OCI-LY1 (cell line): ENCODE measurements at regions not wholly inside any gene's neighbourhood (a gene's known extent, or its start where the extent isn't known, plus 50 kb on each side); places are given as distances from the start of the nearest gene placed in this dataset.

ENCODE experiments used
- H2AFZ ChIP-seq: fragments of 200-600 bp; sonication (generic), shearing (Covaris generic); 2 replicates; pipeline ENCODE4 v1.6.0; 2014; ENCODE audit warnings: antibody characterized with exemption, mild to moderate bottlenecking, low read length
- H3F3A ChIP-seq: fragments of 200-600 bp; sonication (generic), shearing (Covaris generic); 2 replicates; pipeline ENCODE4 v1.6.0; 2014; ENCODE audit warnings: mild to moderate bottlenecking, antibody characterized with exemption, low read length, moderate library complexity; ENCODE audit not compliant: insufficient read depth
- H3K27ac ChIP-seq: fragments of 200-600 bp; sonication (generic); 2 replicates; pipeline ENCODE4 v1.5.1; 2014; ENCODE audit warnings: low read length, mixed run types, mild to moderate bottlenecking, low read depth; ENCODE audit not compliant: poor library complexity, severe bottlenecking
- H3K27me3 ChIP-seq: fragments of 200-600 bp; sonication (generic); 2 replicates; pipeline ENCODE4 v1.6.0; 2014; ENCODE audit warnings: antibody characterized with exemption, mild to moderate bottlenecking, low read length, moderate library complexity; ENCODE audit not compliant: insufficient read depth
- H3K36me3 ChIP-seq: fragments of 200-600 bp; sonication (generic); 2 replicates; pipeline ENCODE4 v1.6.1; 2014; ENCODE audit warnings: mild to moderate bottlenecking, antibody characterized with exemption, low read length, moderate library complexity, mixed read lengths; ENCODE audit not compliant: insufficient read depth
- H3K4me1 ChIP-seq: fragments of 200-600 bp; sonication (generic); 2 replicates; pipeline ENCODE4 v1.5.1; 2014; ENCODE audit warnings: mild to moderate bottlenecking, low read length, moderate library complexity; ENCODE audit not compliant: insufficient read depth, severe bottlenecking
- H3K4me2 ChIP-seq: fragments of 200-600 bp; sonication (generic), shearing (Covaris generic); 2 replicates; pipeline ENCODE4 v1.6.1; 2014; ENCODE audit warnings: low read length
- H3K4me3 ChIP-seq: fragments of 200-600 bp; sonication (generic); 2 replicates; pipeline ENCODE4 v1.5.1; 2014; ENCODE audit warnings: low read length, low read depth, mild to moderate bottlenecking, mixed read lengths; ENCODE audit not compliant: poor library complexity, severe bottlenecking
- H3K79me2 ChIP-seq: fragments of 200-600 bp; shearing (Covaris generic); 2 replicates; pipeline ENCODE4 v1.6.1; 2016; ENCODE audit warnings: mixed run types, low read length, mixed read lengths; ENCODE audit not compliant: insufficient read depth
- H3K9ac ChIP-seq: fragments of 200-600 bp; sonication (generic), shearing (Covaris generic); 2 replicates; pipeline ENCODE4 v1.6.1; 2014; ENCODE audit warnings: mild to moderate bottlenecking, low read length, mixed read lengths
- H3K9me2 ChIP-seq: fragments of 200-600 bp; sonication (generic), shearing (Covaris generic); 2 replicates; pipeline ENCODE4 v1.6.1; 2014; ENCODE audit warnings: low read depth, mild to moderate bottlenecking, low read length, mixed read lengths
- H3K9me3 ChIP-seq: fragments of 200-600 bp; shearing (Covaris generic); 2 replicates; pipeline ENCODE4 v1.6.1; 2014; ENCODE audit warnings: low read length, mixed read lengths
- H4K20me1 ChIP-seq: fragments of 200-600 bp; sonication (generic), shearing (Covaris generic); 2 replicates; pipeline ENCODE4 v1.6.0; 2016; ENCODE audit warnings: mild to moderate bottlenecking, low read length; ENCODE audit not compliant: insufficient read depth
- EZH2 ChIP-seq: fragments of 200-600 bp; sonication (generic), shearing (Covaris generic); IDR thresholded peaks from 2 replicates; pipeline ENCODE4 v1.8.0; 2017; ENCODE audit warnings: borderline replicate concordance, mixed run types, mild to moderate bottlenecking, antibody characterized with exemption, low read length, moderate library complexity, mixed read lengths
- TF ChIP-seq, protein P1 (sequence below): fragments of 200-600 bp; sonication (generic), shearing (Covaris generic); IDR thresholded peaks from 2 replicates; pipeline ENCODE4 v1.5.1; 2017; ENCODE audit warnings: mild to moderate bottlenecking, antibody characterized with exemption, low read length, moderate library complexity, mixed read lengths

DNA sequence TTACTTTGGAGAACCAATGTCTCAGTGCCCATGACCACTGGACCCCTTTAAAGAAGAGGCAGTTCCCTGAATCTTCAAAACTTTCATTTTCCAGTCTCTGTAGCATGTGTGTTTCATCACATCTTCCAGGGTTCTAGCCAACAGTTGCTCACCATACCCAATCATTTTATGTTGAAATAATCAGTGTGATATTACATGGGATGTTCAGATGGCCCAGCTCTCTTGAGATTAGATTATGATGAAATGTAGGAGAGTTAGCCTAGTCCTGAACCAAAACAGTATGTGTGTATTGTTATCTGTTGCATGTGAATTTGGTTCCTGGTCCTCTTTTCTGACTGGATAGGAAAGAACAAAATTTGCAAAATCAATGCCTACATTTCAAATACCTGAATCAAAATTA is 144.5 kb downstream of the ANKRD7 start:
- H3K4me3 ChIP-seq, result no peak overlapping the region
- H4K20me1 ChIP-seq, result no peaks in the 10 kb centered on the region
- no peak overlapping the region for H2AFZ ChIP-seq
- H3K27me3 ChIP-seq, result no peaks in the 10 kb centered on the region
- H3K79me2 ChIP-seq, result no peaks in the 10 kb centered on the region
- H3F3A ChIP-seq, result no peaks in the 10 kb centered on the region
- no peaks in the 10 kb centered on the region for H3K9me3 ChIP-seq
- no peaks in the 10 kb centered on the region for H3K9me2 ChIP-seq
- no peak overlapping the region for H3K4me2 ChIP-seq
- H3K9ac ChIP-seq, result no peak overlapping the region
- no peaks in the 10 kb centered on the region for H3K4me1 ChIP-seq
- H3K27ac ChIP-seq, result no peak overlapping the region
- H3K36me3 ChIP-seq, result no peaks in the 10 kb centered on the region
- TF ChIP-seq EZH2, result no peak
- TF ChIP-seq, protein P1, sequence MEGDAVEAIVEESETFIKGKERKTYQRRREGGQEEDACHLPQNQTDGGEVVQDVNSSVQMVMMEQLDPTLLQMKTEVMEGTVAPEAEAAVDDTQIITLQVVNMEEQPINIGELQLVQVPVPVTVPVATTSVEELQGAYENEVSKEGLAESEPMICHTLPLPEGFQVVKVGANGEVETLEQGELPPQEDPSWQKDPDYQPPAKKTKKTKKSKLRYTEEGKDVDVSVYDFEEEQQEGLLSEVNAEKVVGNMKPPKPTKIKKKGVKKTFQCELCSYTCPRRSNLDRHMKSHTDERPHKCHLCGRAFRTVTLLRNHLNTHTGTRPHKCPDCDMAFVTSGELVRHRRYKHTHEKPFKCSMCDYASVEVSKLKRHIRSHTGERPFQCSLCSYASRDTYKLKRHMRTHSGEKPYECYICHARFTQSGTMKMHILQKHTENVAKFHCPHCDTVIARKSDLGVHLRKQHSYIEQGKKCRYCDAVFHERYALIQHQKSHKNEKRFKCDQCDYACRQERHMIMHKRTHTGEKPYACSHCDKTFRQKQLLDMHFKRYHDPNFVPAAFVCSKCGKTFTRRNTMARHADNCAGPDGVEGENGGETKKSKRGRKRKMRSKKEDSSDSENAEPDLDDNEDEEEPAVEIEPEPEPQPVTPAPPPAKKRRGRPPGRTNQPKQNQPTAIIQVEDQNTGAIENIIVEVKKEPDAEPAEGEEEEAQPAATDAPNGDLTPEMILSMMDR, result no peak

DNA sequence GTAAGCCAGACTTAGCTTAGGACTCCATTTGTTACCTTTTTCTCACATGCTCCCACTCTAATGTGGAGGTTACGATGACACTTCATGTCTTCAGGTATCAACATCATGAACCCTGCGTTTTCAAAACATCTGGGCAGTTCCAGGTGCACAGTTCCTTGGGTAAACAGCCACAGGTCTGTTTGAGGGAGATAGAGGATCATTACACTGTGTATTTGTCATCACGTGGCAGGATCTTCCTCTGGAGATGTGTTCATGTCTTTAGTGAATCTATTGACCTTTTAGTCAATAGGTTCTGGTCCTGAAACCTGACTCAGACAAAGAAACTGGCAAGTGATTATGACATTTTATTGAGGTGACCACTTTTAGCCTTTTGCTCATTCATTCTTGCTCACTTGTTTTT is 145.5 kb downstream of the ANKRD7 start:
- Histone ChIP-seq H3F3A (no peaks in the 10 kb centered on the region), H3K79me2 (no peaks in the 10 kb centered on the region), H3K9me3 (no peaks in the 10 kb centered on the region), H3K9me2 (no peaks in the 10 kb centered on the region), H3K9ac (no peak overlapping the region), H3K27ac (no peak overlapping the region), H3K4me3 (no peak overlapping the region), H3K4me1 (no peaks in the 10 kb centered on the region), H3K27me3 (no peaks in the 10 kb centered on the region), H2AFZ (no peak overlapping the region), H4K20me1 (no peaks in the 10 kb centered on the region), H3K36me3 (no peaks in the 10 kb centered on the region), H3K4me2 (no peak overlapping the region)
- TF ChIP-seq, protein P1, result no peak
- no peak for TF ChIP-seq EZH2

DNA sequence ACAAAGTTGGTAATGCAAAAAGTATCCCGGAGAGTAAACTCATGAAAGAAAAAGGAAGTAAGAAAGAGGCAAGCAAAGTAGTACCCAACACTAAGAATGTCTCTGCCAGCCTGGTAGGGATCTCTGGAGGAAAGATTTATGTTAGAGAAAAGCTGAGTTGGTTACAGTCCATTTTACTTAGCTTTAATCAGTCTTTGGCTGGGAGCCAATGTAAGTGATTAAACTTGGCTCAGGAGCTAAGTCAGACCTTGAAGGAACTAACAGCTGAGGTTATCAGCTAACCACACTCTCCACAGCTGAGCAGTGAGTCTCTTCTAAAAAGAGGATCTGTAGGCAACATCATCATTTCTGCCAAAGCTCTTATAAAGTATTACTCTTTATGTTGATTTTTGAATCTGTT is 148.0 kb downstream of the ANKRD7 start:
- no peaks in the 10 kb centered on the region for H3K36me3 ChIP-seq
- H3K4me3 ChIP-seq, result no peak overlapping the region
- H3K9ac ChIP-seq, result no peak overlapping the region
- H3K4me1 ChIP-seq, result no peaks in the 10 kb centered on the region
- H3F3A ChIP-seq, result no peaks in the 10 kb centered on the region
- no peak overlapping the region for H2AFZ ChIP-seq
- no peaks in the 10 kb centered on the region for H3K9me2 ChIP-seq
- no peaks in the 10 kb centered on the region for H4K20me1 ChIP-seq
- H3K27ac ChIP-seq, result no peak overlapping the region
- no peaks in the 10 kb centered on the region for H3K79me2 ChIP-seq
- H3K9me3 ChIP-seq, result no peaks in the 10 kb centered on the region
- no peaks in the 10 kb centered on the region for H3K27me3 ChIP-seq
- H3K4me2 ChIP-seq, result no peak overlapping the region
- TF ChIP-seq, protein P1, result no peak
- no peak for TF ChIP-seq EZH2
